ENCODE measurements at regions not wholly inside any gene's neighbourhood (a gene's known extent, or its start where the extent isn't known, plus 50 kb on each side); places are given as distances from the start of the nearest gene placed in this dataset.
A peak's percentile ranks its signal among the peaks of the same experiment; 100 is the strongest.

- DNase-seq, result no peak
These were observed 117.2 kb downstream of the SLC25A24 start for GRCh38 chr1:108082738-108083562.

GRCh38 chr1:108082001-108082400 lies 117.0 kb upstream of the VAV3 start:
- DNase-seq, result no peak

GRCh38 chr1:108080448-108080847 lies 115.5 kb upstream of the VAV3 start:
- no peak for DNase-seq

DNA sequence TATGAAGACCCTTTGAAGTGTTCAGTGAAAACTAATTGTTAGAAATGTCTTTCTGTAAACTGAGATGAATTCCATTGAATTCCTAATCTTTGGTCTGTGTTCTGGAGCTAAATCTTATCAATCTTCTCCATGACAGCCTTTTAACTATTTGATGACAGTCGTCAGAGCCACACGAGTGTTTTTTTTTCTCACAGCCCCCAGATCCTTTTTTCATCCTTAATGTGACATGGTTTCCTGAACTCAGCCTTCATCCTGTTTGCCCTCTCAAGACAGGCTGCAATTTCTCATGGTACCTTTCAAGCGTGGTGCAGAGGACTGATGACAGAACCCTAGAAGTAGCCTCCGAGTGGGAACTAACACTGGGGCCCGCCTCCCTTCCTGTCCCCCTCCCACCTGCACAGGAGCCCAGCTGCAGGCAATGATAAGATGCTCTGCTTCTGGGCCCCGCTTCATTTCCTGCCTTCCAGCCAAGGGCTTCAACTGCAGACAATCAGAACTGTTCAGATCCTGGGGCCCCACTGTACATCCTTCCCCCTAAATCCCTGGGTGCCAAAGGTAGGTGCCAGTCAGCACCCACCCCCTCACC lies 114.6 kb upstream of the VAV3 start:
- no peak for DNase-seq

- DNase-seq, result no peak
These were observed 113.0 kb upstream of the VAV3 start for GRCh38 chr1:108077991-108078390.

GRCh38 chr1:108075055-108075454 lies 110.1 kb upstream of the VAV3 start:
- DNase-seq, result no peak

- DNase-seq, result no peak
These were observed 107.8 kb upstream of the VAV3 start for GRCh38 chr1:108072776-108073175.

GRCh38 chr1:108072212-108072611 lies 107.2 kb upstream of the VAV3 start:
- DNase-seq, result no peak

GRCh38 chr1:108071601-108072000 lies 106.6 kb upstream of the VAV3 start:
- DNase-seq, result no peak

GRCh38 chr1:108070662-108071061 lies 105.7 kb upstream of the VAV3 start:
- DNase-seq, result no peak

- no peak for DNase-seq
These were observed 103.0 kb upstream of the VAV3 start for GRCh38 chr1:108067884-108068540.

- no peak for DNase-seq
These were observed 101.8 kb upstream of the VAV3 start for GRCh38 chr1:108066808-108067207.

GRCh38 chr1:108064255-108064654 lies 99.3 kb upstream of the VAV3 start:
- no peak for DNase-seq

- DNase-seq, result no peak
These were observed 98.7 kb upstream of the VAV3 start for GRCh38 chr1:108063703-108064102.

DNA sequence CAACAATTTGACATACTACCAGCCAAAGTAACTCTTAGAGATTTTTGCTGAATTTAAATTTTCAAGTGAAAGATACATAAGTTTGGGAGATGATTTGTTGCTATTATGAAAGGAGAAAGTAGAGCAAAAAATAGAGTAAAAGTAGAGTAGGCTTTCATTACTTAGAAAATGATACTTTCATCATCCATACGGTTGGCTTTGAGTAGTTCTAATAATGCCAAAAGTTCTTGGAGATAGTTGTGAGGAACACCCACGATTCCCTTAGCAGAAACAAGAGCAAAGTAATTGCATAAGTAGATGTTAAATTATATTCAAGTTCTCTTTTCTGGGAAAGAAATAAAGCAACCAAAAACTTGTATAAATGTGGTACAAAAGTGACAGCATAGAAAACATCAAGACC lies 95.0 kb upstream of the VAV3 start:
- no peak for DNase-seq

DNA sequence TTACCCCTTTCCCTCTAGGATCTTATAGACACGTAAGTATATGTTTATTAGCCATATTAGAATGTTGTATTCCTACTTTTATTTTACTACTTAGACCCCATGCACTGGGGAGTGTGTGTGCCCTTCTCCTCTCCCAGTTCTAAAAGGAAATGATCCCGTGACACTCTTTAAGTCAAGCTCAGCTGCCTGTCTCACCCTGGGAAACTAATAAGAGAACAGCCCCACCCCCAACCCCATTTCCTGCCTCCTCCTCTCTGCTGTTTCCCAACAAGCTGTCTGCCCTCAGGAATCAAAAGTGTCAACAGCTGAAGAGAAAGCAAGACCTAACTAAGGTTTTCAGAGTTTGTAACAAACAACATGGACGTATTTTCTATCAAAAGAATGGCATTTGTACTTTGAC lies 92.6 kb upstream of the VAV3 start:
- DNase-seq, result no peak

GRCh38 chr1:108056436-108056990 lies 91.5 kb upstream of the VAV3 start:
- DNase-seq, result no peak

GRCh38 chr1:108055387-108055786 lies 90.4 kb upstream of the VAV3 start:
- no peak for DNase-seq

DNA sequence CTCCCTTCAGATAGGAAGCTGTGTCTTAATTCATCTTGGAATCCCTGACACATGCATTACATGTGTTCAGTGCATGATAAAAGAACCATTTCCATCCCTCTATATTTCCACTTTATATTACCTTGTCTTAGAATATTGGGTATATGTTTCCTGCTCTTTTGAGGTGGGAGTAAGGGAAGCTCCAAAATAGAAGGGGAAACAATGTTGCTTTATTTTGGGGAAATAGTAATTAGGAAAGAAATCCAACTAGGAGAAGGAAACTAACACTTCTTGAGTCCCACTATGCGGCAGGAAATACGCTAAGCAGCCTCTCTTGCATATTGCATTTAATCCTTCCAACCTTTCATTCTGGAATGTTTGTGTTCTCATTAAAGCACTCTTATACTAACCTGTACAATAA lies 89.4 kb upstream of the VAV3 start:
- DNase-seq, result no peak

DNA sequence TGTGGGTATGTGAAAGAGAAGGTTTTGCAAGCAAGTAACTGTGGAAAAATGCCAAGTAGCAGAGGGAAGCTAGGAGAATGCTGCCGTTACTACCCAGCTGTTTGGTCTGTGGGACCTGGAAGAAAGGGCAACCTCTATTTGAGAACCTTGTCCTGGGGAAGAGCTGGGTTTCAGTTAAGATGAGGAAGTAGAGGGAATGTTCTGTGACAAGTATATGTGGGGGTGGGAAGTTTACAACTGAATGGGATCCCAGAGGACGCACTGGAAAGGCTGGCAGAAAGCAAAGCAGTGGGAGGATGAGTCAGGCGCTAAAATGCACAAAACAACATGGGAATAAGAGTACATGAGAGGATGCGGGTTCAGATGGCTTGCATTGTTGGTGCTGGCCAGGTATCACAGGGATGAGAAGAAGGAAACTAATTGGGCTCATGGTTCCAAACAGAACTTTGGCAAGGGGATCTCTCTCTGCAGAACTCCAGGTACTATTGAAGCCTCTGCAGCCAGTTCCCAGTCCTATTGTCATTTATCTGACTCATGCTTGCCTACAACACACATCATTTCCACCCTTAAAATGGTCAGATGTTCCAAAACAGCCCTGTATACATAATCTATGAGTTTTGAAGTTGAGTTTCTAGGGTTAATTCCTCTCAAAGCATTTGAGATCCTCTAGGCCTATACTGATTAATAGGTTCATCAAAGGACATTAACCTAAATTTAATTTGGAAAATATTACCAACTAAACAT lies 88.5 kb upstream of the VAV3 start:
- DNase-seq, result no peak

- peak; percentile 66 for DNase-seq
These were observed 86.8 kb upstream of the VAV3 start for GRCh38 chr1:108051631-108052377.

DNA sequence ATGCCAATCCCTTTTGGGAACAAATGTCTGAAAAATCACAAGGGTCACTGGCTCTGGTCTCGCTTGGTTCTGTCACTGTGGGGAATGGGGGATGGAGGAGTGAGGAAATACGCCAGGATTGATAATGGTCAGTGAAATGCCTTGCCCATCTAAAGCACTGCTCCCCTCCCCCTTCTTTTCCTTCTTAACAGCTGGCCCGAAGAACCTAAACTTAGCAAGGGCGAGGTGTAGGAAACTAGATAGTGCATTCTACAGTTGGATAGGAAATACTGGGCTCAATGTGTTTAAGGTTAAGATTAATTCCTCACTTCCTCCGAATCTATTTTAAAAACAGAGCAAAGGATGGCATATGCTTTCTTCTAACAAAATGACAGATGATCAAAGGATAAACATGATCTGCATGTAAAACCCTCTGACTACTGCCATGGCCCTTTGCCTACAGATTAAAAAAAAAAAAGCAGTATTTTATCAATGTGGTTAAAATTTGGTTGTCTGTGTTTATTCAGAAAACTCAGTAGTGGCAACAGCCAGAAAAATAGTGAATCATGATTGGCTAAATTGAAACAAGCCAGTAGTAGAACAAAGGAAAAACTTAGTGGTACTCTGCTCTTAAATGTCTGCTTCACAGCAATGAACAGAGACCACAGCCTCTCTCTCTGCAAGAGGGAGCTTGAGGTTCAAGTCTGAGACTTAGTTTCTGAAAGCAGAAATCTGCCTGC lies 86.1 kb upstream of the VAV3 start:
- no peak for DNase-seq

Data from NCI-H1417 treated with DMSO at 0.1 percent for 48 hours (cell line).